Superior temporal gyrus (tissue), 1 donor: ENCODE measurements at regions not wholly inside any gene's neighbourhood (a gene's known extent, or its start where the extent isn't known, plus 50 kb on each side); places are given as distances from the start of the nearest gene placed in this dataset.

Experiments
- DNase-seq: peaks from one replicate; pipeline ENCODE4 v3.0.0-alpha.2; 2016; ENCODE audit errors: extremely low spot score

DNA sequence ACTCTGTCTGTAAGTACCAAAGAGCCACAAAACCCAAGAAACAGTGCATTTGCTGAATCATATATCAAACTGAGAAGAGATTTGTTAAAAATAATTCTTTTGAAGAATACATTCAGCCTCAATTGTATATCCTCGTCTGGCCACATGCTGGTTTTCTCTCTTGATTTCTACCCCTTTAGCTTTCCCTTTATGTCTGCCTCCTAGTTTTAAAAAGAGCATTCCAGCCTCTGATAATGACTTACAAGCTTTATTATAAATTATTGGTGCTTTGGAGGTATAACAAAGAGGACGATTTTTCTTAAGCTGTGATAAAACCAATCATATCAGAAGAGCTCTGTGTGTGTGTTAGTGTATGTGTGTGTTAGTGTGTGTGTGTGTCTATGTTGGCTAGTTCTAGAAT lies 70.4 kb upstream of the ROBO2 start:
- no peak for DNase-seq

DNA sequence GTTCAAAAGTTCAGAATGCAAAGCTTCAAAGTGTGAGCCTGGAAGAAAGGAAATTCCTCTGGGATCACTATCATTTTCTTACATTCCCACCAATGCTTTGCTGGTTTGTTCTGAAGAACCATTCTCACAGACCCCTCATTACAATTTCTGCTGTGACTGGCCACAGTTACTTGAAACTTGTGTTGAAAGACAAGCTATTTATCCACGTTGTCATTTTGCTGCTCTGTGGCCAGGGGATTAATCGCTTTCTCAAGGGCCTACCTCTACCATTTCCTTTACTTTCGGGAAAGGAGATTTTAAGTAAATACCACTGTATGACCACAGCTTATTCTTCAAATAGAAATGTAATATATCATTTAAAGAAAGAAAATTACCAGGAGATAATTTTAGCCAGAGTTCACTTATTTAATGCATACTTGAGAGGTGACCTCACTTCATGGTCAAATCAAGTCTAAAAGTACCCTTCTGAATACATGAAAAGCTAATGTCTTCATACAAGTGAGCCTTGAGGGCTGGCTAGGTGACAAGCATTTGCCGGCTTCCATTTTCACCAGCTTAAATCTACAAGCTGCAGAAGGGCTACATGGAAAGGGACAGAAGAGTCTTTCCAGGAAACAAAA lies 69.8 kb upstream of the ROBO2 start:
- DNase-seq, result no peak

DNA sequence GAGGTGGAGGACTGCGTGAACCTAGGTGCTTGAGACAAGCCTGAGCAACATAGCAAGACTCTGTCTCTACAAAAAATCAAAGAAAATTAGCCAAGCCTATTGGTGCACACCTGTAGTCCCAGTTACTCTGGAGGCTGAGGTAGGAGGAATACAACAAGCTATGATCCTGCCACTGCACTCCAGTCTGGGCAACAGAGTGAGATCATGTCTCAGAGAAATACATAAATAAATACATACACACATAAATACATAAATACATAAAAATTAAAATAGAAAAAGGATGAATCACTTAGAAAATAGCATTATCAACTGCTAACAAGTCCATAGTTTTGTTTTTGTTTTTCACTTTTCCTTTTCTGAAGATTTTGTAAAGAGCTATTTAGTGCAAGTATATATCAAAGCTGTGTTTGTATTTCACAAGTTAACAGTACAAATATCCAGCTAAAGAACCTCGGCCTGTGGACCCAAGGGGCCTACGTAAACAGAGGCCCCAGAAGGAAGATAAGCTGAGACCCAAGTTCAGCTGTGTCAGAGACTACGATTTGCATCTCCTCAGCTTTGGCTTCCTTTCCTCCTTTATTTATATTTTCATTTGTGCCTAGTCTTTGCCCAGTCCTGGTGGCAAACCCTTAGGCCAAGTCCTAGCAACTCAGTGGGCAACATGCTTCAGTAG lies 67.1 kb upstream of the ROBO2 start:
- no peak for DNase-seq

DNA sequence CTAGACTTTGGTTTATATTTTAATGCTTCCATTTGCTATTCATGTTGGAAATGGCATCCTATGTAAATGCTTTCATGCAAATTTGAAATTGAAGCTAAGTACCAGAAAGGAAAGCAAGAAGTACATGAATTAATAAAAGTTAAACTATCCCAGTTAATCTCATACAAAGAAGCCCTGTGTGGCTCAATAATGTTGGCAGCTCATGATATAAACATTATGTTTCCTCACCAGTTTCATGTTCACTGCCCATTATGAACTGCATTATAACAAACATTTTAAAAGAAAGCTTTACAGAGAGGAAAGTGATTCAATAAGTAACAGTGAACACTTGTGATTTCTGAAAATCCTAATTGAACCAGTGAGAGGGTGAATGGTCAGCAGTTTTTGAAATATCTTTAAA lies 62.9 kb upstream of the ROBO2 start:
- DNase-seq, result no peak

DNA sequence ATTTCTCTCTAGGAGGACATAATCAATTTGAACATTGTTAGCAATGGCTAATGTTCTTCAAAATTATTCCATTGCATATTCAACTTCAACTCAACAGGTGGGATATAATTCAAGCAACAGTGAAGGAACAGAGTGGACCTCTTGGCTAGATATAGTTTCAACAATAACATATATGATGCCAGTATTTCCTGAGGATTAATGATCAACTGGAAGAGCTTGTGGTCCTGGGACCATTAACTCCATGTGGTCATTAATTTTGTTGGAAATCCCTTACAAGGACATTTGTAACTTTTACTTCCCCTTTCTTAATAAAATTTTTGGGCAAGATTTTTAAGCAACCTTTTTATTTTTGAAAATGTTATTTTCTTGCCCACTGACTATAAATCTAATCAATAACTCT lies 54.3 kb upstream of the ROBO2 start:
- DNase-seq, result no peak

DNA sequence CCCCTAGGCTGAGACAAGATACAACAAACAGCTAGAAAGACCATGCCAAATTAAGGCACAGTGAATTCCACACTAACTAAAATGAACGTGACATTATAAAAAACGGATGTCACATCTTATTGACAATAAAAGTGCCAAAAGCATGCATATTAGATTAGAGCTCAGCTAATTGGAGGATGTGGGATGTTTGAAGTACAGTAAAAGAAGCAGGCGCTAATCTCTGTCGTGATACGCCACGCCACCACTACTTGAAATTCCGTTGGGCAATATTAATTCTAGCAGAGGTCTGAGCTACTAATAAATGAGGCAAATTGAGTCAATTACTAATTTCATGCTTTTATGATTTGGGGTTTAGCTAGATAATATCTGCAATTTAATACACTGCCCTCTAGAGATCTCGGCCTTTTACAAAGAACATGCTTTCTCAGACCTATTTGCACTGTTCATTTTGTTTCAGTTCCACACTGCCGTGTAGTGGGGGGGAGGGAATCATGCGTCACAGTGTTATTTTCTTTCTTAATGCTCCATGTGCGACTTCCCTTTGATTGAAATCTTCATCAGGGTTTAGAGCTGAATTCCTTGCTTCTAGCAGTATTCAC lies 52.9 kb upstream of the ROBO2 start:
- DNase-seq, result no peak
